HG03066 (cell line): ENCODE measurements at regions not wholly inside any gene's neighbourhood (a gene's known extent, or its start where the extent isn't known, plus 50 kb on each side); places are given as distances from the start of the nearest gene placed in this dataset.
"Not testable (repeated sequence)": the region's sequence is repeated elsewhere in the genome, so short reads cannot be mapped to it uniquely, and the experiment has no call there.

ENCODE experiments used
- ATAC-seq: cut with Tn5 transposase; IDR thresholded peaks from one replicate; pipeline ENCODE4 v1.9.1; 2021; ENCODE audit warnings: low read depth; ENCODE audit not compliant: unreplicated experiment

GRCh38 chr13:90615767-90616166 is 731.7 kb upstream of the MIR17HG start:
- no peak for ATAC-seq

DNA sequence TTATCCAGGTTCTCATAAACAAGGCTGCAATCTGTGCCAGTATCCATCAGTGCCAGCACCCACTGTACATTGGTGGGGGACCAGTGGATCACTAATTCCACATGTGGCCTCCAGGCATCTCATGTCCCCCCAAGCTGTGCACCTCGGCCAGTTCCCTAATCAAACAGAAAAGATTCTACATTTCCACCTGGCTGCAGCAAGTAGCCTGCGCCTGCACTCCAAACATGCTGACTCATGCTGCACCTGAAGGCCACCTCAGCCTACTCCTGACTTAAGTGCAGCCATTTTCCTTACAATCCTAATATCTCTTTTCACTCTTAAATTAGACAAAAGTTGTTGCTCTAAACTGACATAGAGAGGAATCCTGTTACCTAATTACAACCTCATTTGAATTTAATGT is 729.4 kb upstream of the MIR17HG start:
- ATAC-seq, result no peak

DNA sequence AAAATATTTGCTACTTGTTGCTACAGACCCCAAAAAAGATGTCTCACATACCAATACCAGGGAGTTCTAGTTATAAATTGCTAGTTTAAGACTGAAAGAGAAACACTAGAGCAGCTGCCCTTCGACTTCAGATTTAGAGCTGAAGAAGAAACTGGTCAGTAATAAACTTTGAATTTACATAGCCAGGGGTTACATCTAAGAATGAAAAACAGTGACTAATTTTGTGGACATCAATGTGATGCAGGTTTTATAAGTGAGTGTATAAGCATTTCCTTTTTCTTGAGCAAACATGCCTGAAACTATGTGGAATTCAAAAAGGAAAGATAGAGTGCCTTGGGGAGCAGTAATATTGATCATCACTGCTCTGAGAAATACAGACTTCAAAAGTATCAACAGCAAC is 724.9 kb upstream of the MIR17HG start:
- ATAC-seq, result no peak

GRCh38 chr13:90623318-90624011 is 724.0 kb upstream of the MIR17HG start:
- no peak for ATAC-seq

GRCh38 chr13:90627813-90628212 is 719.7 kb upstream of the MIR17HG start:
- ATAC-seq, result no peak

DNA sequence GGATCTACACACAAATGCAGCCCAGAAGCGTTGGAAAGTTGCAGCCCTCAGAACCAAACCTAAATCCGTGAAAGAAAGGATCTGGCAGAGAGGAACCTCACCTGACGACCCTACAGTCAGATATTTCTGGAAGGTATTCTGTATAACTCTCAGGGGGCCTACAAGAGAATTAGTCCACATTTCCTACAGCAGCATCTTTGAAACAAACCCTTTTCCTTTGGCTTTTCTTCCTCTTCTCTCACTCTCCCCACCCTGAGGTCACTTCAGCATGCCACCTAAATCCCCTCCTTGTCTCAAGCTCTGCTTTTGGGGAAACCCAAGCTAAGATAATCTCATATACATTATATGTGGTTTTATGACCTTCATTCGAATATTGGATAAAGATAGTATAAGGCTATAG is 719.0 kb upstream of the MIR17HG start:
- no peak for ATAC-seq

DNA sequence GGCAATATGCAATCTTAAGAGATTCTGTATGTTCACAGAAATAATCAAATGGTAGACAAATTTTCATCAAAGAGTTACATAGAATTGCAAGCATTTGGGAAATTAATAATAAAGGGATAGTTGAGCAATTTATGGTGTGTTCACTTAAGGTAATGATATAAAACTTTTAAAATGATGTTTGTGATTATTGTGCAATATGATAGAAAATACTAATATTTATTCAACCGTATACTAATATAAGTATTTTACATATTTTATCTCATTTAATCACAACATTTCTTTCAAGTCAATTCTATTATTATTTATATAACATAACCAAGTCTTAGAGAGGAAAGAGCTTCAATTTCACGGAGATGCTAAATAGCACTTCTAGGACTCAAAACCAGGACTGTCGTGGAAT is 716.8 kb upstream of the MIR17HG start:
- no peak for ATAC-seq

- no peak for ATAC-seq
These were observed 715.3 kb upstream of the MIR17HG start for GRCh38 chr13:90632184-90632583.

DNA sequence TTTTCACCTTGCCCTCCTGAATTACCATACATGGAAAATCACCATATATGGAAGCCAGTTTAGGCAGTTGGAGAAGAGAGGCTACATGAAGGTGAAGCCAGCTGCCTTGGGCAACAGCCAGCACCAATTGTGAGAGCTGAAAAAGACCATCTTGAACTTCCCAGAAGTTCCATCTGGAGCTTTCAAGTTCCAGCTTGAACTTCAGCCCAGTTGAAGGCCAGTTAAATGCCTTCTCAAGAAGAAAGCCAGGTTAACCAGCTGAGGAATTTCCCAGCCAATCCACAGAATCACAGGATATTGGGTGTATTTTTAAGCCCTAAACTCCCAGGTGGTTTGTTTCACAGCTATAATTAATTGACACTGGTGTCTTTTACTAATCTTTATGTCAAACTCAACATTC is 713.6 kb upstream of the MIR17HG start:
- ATAC-seq, result no peak

DNA sequence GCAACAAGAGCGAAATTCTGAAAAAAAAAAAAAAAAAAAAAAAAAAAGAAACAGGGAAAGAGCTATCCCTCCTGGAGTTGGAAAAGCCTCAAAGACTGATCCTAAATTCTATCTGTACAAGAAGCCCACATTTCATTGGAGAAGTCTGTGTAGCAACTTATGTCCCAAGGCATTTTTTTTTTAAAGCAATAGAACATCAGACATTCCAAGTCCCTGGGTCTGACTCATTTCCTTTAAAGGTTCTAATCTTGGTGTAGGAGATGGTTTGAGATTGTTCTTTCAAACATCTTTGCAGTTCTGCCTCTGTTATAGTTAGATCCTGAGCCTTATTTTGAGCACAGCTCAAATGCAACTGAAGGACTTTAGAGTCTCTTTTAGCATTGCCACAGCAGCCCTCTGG is 706.5 kb upstream of the MIR17HG start:
- no peak for ATAC-seq

- ATAC-seq, result no peak
These were observed 705.6 kb upstream of the MIR17HG start for GRCh38 chr13:90641884-90642283.

- ATAC-seq, result no peak
These were observed 701.9 kb upstream of the MIR17HG start for GRCh38 chr13:90645582-90645981.

- ATAC-seq, result no peak
These were observed 699.0 kb upstream of the MIR17HG start for GRCh38 chr13:90648497-90648896.

DNA sequence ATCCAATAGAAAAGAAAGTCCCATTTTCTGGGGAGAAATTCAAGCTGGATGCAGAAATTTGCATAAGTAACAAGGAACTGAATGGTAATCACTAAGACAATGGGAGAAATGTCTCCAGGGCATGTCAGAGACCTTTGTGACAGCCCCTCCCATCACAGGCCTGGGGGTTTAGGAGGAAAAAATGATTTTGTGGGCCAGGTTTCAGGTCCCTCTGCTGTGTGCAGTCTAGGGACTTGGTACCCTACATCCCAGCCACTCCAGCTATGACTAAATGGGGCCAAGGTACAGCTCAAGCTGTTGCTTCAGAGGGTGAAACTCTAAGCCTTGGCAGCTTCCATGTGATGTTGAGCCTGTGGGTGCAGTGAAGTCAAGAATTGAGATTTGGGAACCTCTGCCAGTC is 695.5 kb upstream of the MIR17HG start:
- no peak for ATAC-seq

DNA sequence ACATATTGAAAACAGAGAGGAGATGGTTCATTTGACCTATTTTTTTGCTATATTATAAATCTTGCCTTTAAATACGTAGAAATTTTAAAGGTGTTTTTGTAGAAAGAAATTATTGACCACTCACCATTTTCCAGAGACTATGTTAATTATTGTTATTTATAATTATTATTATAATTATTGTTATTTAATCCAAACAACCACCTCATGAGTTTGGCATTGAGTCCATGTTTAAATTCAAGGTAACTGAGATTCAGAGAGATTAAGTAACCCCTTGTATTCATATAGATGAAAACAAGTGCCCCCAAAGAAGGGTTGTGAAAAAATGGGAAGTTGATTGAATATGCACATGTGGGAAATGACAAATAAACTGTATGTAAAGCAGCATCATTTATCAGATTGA is 692.5 kb upstream of the MIR17HG start:
- ATAC-seq, result no peak

- ATAC-seq, result not testable (repeated sequence)
These were observed 683.3 kb upstream of the MIR17HG start for GRCh38 chr13:90664200-90664599.

GRCh38 chr13:90673746-90674145 is 673.7 kb upstream of the MIR17HG start:
- ATAC-seq, result no peak

GRCh38 chr13:90675129-90675528 is 672.4 kb upstream of the MIR17HG start:
- no peak for ATAC-seq

DNA sequence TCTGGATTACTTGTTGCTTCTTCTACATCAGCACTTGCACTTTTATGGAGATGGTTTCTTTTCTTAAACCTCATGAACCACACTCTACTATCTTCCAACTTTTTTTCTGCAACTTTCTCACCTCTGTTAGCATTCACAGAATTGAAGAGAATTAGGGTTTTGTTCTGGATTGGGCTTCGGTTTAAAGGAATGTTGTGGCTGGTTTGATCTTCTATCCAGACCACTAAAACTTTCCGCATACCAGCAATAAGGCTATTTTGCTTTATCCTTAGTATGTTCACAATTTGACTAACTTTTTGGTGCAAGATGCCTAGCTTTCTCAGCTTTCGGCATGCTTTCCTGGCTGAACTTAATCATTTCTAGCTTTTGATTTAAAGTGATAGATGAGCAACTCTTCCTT is 666.7 kb upstream of the MIR17HG start:
- ATAC-seq, result no peak

GRCh38 chr13:90683711-90684131 is 663.8 kb upstream of the MIR17HG start:
- no peak for ATAC-seq

- ATAC-seq, result no peak
These were observed 661.0 kb upstream of the MIR17HG start for GRCh38 chr13:90686442-90686841.

DNA sequence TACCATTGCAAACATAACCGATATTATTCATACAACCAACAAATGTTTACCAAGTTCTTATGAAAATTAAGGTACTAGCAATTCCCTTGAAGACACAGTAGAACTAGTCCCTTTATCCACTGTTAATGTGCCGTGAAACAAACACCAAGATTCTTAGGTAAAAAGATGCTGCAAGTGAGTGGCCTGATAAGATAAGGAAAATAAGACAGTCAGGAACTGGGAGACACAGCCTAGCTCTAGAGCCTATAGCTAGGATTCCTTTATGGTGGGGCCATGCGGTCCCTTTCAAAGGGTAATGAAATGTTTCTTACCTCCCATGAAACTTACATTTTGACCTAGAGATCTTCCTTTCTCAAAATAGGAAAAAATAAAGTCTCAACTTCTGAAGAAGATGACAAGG is 658.4 kb upstream of the MIR17HG start:
- no peak for ATAC-seq
